ENCODE measurements at regions not wholly inside any gene's neighbourhood (a gene's known extent, or its start where the extent isn't known, plus 50 kb on each side); places are given as distances from the start of the nearest gene placed in this dataset.

- CTCF ChIA-PET = no interaction called here
- no peak overlapping the region for H3K27ac ChIP-seq
- TF ChIP-seq CTCF (conservative IDR thresholded peaks at IDR 0.05; ENCODE audit: low read depth) = no peak
- DNase-seq (ENCODE audit: low spot score) = no peak
- POLR2A ChIA-PET (ENCODE audit: low non-redundant PET) = no interaction called here
Measured at GRCh38 chr1:83689921-83690868, 308.7 kb downstream of the TTLL7 start.

- no peak for DNase-seq (ENCODE audit: low spot score)
- POLR2A ChIA-PET (ENCODE audit: low non-redundant PET) = no interaction called here
- no peak overlapping the region for H3K27ac ChIP-seq
- TF ChIP-seq CTCF (conservative IDR thresholded peaks at IDR 0.05; ENCODE audit: low read depth) = no peak
- CTCF ChIA-PET = no interaction called here
Measured at GRCh38 chr1:83682132-83682531, 316.8 kb downstream of the TTLL7 start.

GRCh38 chr1:83676106-83676505, 322.8 kb downstream of the TTLL7 start:
- no peak for TF ChIP-seq CTCF (conservative IDR thresholded peaks at IDR 0.05; ENCODE audit: low read depth)
- DNase-seq (ENCODE audit: low spot score) = no peak
- no peak overlapping the region for H3K27ac ChIP-seq
- ChIA-PET POLR2A (ENCODE audit: low non-redundant PET) (no interaction called here), CTCF (no interaction called here)

GRCh38 chr1:83673312-83673711, 325.6 kb downstream of the TTLL7 start:
- CTCF ChIA-PET = no interaction called here
- no peak for TF ChIP-seq CTCF (conservative IDR thresholded peaks at IDR 0.05; ENCODE audit: low read depth)
- no peak overlapping the region for H3K27ac ChIP-seq
- POLR2A ChIA-PET (ENCODE audit: low non-redundant PET) = no interaction called here
- no peak for DNase-seq (ENCODE audit: low spot score)

GRCh38 chr1:83671586-83671985, 327.3 kb downstream of the TTLL7 start:
- ChIA-PET POLR2A (ENCODE audit: low non-redundant PET) (no interaction called here), CTCF (no interaction called here)
- DNase-seq (ENCODE audit: low spot score) = no peak
- H3K27ac ChIP-seq = no peak overlapping the region
- no peak for TF ChIP-seq CTCF (conservative IDR thresholded peaks at IDR 0.05; ENCODE audit: low read depth)

- no peak for TF ChIP-seq CTCF (conservative IDR thresholded peaks at IDR 0.05; ENCODE audit: low read depth)
- H3K27ac ChIP-seq = no peak overlapping the region
- POLR2A ChIA-PET (ENCODE audit: low non-redundant PET) = no interaction called here
- CTCF ChIA-PET = no interaction called here
- DNase-seq (ENCODE audit: low spot score) = no peak
Measured at GRCh38 chr1:83670909-83671565, 327.9 kb downstream of the TTLL7 start.
